ENCODE measurements at regions not wholly inside any gene's neighbourhood (a gene's known extent, or its start where the extent isn't known, plus 50 kb on each side); places are given as distances from the start of the nearest gene placed in this dataset.
"Not testable (repeated sequence)": the region's sequence is repeated elsewhere in the genome, so short reads cannot be mapped to it uniquely, and the experiment has no call there.

GRCh38 chr15:63447017-63447676, 57.2 kb upstream of the USP3 start:
- Histone ChIP-seq H3K36me3 (ENCODE audit: insufficient read depth, low read length) (no peaks in the 10 kb centered on the region), H3K9me2 (ENCODE audit: insufficient read depth, low read length) (no peaks in the 10 kb centered on the region), H3K79me2 (ENCODE audit: insufficient read depth, low read depth, low read length) (no peaks in the 10 kb centered on the region), H4K20me1 (ENCODE audit: insufficient read depth, low read length) (no peaks in the 10 kb centered on the region), H2AFZ (ENCODE audit: low read length) (no peak overlapping the region), H3K4me1 (ENCODE audit: insufficient read depth, low read length, poor library complexity, severe bottlenecking) (peaks cover 5% of the 10 kb centered on the region), H3K4me2 (ENCODE audit: low read length) (no peak overlapping the region), H3K9me3 (ENCODE audit: low read length) (no peaks in the 10 kb centered on the region), H3K4me3 (ENCODE audit: low read depth, low read length, poor library complexity, severe bottlenecking) (no peak overlapping the region), H3K27ac (ENCODE audit: low read depth, low read length, poor library complexity, severe bottlenecking) (no peak overlapping the region)
- intact Hi-C loops (cut with micrococcal nuclease; ENCODE audit: unreplicated experiment), result no loop called here
- POLR2A ChIA-PET, result interaction anchor here (0.6 to 2.1 kb wide), 5 partner anchors 13 to 186 kb away, joined by 3 to 10 read pairs (median 3); no protein-coding TSS in a partner anchor
- no peak for DNase-seq (ENCODE audit: low spot score)
- CTCF ChIA-PET (ENCODE audit: unreplicated experiment), result interaction anchor here (0.6 to 0.7 kb wide), 2 partner anchors 12 to 272 kb away, joined by 3 read pairs; no protein-coding TSS in a partner anchor
- TF ChIP-seq EZH2phosphoT487 (IDR thresholded peaks at IDR 0.05; ENCODE audit: borderline replicate concordance, low read depth, low read length) (no peak), CTCF (conservative IDR thresholded peaks at IDR 0.05; ENCODE audit: low read length) (no peak)
- BruUV-seq (replicated peaks), result no TSS peak

DNA sequence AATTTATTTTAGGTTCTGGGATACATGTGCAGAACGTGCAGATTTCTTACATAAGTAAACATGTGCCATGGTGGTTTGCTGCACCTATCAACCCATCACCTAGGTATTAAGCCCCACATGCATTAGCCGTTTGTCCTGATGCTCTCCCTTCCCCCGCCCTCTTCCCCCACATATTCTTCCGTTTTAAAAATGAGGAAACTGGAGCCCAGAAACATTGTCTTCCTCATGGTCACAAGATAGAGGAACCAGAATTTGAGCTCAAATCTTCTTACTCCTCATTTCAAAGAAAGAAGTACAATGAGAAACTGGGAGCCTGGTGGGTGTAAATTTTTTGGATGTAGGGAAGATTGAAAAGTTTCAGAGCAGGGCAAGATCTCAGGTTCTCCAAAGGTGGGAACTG, 56.1 kb upstream of the USP3 start:
- Histone ChIP-seq H3K36me3 (ENCODE audit: insufficient read depth, low read length) (no peaks in the 10 kb centered on the region), H4K20me1 (ENCODE audit: insufficient read depth, low read length) (no peaks in the 10 kb centered on the region), H2AFZ (ENCODE audit: low read length) (peak overlapping the region; percentile 55; the same call in 1 of the 2 replicates), H3K79me2 (ENCODE audit: insufficient read depth, low read depth, low read length) (no peaks in the 10 kb centered on the region), H3K9me3 (ENCODE audit: low read length) (no peaks in the 10 kb centered on the region), H3K4me3 (ENCODE audit: low read depth, low read length, poor library complexity, severe bottlenecking) (no peak overlapping the region), H3K4me2 (ENCODE audit: low read length) (no peak overlapping the region), H3K9me2 (ENCODE audit: insufficient read depth, low read length) (no peaks in the 10 kb centered on the region), H3K27ac (ENCODE audit: low read depth, low read length, poor library complexity, severe bottlenecking) (no peak overlapping the region), H3K4me1 (ENCODE audit: insufficient read depth, low read length, poor library complexity, severe bottlenecking) (peaks cover 5% of the 10 kb centered on the region)
- TF ChIP-seq EZH2phosphoT487 (IDR thresholded peaks at IDR 0.05; ENCODE audit: borderline replicate concordance, low read depth, low read length) (no peak), CTCF (conservative IDR thresholded peaks at IDR 0.05; ENCODE audit: low read length) (no peak)
- BruUV-seq (replicated peaks), result no TSS peak
- no peak for DNase-seq (ENCODE audit: low spot score)
- CTCF ChIA-PET (ENCODE audit: unreplicated experiment), result no interaction called here
- POLR2A ChIA-PET, result interaction anchor here (0.7 to 1.4 kb wide), 4 partner anchors 54 to 1251 kb away, joined by 3 read pairs; no protein-coding TSS in a partner anchor
- intact Hi-C loops (cut with micrococcal nuclease; ENCODE audit: unreplicated experiment), result no loop called here

DNA sequence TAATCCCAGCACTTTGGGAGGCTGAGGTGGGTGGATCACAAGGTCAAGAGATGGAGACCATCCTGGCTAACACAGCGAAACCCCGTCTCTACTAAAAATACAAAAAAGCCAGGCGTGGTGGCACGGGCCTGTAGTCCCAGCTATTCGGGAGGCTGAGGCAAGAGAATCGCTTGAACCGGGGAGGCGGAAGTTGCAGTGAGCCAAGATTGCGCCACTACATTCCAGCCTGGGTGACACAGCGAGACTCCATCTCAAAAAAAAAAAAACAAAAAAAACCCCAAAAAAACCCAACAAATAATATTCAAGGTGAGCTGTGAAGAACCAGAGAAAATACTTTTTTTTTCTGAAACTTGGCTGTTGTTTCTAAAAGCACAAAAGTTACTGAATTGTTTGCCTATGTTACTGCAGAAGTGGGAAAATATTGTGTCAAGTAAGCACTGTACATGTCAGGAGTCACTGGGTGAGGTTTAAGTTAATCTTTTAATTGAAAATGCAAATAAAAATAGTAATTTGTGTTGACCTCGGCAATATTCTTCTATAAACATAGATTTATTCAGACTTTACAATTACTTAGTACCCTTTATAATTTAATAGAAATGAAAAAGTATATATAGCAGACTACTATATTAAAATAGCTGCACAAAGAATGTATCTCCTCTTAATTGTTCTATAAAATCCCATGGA, 55.4 kb upstream of the USP3 start:
- H3K9me3 ChIP-seq (ENCODE audit: low read length); H3K36me3 ChIP-seq (ENCODE audit: insufficient read depth, low read length); H4K20me1 ChIP-seq (ENCODE audit: insufficient read depth, low read length); DNase-seq (ENCODE audit: low spot score); BruUV-seq (replicated peaks); H3K27ac ChIP-seq (ENCODE audit: low read depth, low read length, poor library complexity, severe bottlenecking); H3K4me1 ChIP-seq (ENCODE audit: insufficient read depth, low read length, poor library complexity, severe bottlenecking); H2AFZ ChIP-seq (ENCODE audit: low read length); CTCF ChIA-PET (ENCODE audit: unreplicated experiment); H3K4me3 ChIP-seq (ENCODE audit: low read depth, low read length, poor library complexity, severe bottlenecking); H3K9me2 ChIP-seq (ENCODE audit: insufficient read depth, low read length); intact Hi-C loops (cut with micrococcal nuclease; ENCODE audit: unreplicated experiment); H3K79me2 ChIP-seq (ENCODE audit: insufficient read depth, low read depth, low read length); H3K4me2 ChIP-seq (ENCODE audit: low read length): not testable (repeated sequence)
- POLR2A ChIA-PET, result interaction anchor here (0.7 to 1.4 kb wide), 4 partner anchors 53 to 457 kb away, joined by 3 read pairs; no protein-coding TSS in a partner anchor

Data from OCI-LY7 (cell line).